DND-41 (cell line): ENCODE measurements at regions not wholly inside any gene's neighbourhood (a gene's known extent, or its start where the extent isn't known, plus 50 kb on each side); places are given as distances from the start of the nearest gene placed in this dataset.
"Not testable (repeated sequence)": the region's sequence is repeated elsewhere in the genome, so short reads cannot be mapped to it uniquely, and the experiment has no call there.

ENCODE experiments used
- ATAC-seq: fragments of 200-7000 bp; cut with Tn5 transposase; 3 replicates; pipeline ENCODE4 v1.9.1; 2021; ENCODE audit warnings: low read depth; ENCODE audit not compliant: insufficient read depth
- DNase-seq: peaks from one replicate; pipeline ENCODE4 v3.0.0-alpha.2; 2020
- H2AFZ ChIP-seq: 2 replicates; pipeline ENCODE4 v1.6.0; 2012; ENCODE audit warnings: low read depth, low read length
- H3K27ac ChIP-seq: 2 replicates; pipeline ENCODE4 v1.5.1; 2012; ENCODE audit warnings: low read length, inconsistent platforms
- H3K27me3 ChIP-seq: fragments of 200-600 bp; sonication (generic); 2 replicates; pipeline ENCODE4 v1.6.0; 2012; ENCODE audit warnings: low read length, mild to moderate bottlenecking, inconsistent platforms; ENCODE audit not compliant: insufficient read depth, poor library complexity
- H3K36me3 ChIP-seq: 2 replicates; pipeline ENCODE4 v1.5.1; 2012; ENCODE audit warnings: low read length, inconsistent platforms; ENCODE audit not compliant: insufficient read depth
- H3K4me1 ChIP-seq: 2 replicates; pipeline ENCODE4 v1.5.1; 2012; ENCODE audit warnings: mild to moderate bottlenecking, low read length; ENCODE audit not compliant: insufficient read depth
- H3K4me2 ChIP-seq: 2 replicates; pipeline ENCODE4 v1.6.0; 2012; ENCODE audit warnings: mild to moderate bottlenecking, moderate library complexity, low read length, inconsistent platforms; ENCODE audit not compliant: insufficient read depth
- H3K4me3 ChIP-seq, 2 experiments: fragments of 200-600 bp in 1 of 2; shearing (Covaris generic) in 1 of 2; 2 replicates each; pipeline ENCODE4 v1.5.1; 2012 to 2016; ENCODE audit warnings: inconsistent platforms in 2 of 2, low read length in 2 of 2, mild to moderate bottlenecking in 2 of 2, low read depth in 1 of 2, moderate library complexity in 1 of 2
- H3K79me2 ChIP-seq: 2 replicates; pipeline ENCODE4 v1.6.0; 2012; ENCODE audit warnings: low read length, inconsistent platforms; ENCODE audit not compliant: insufficient read depth
- H3K9ac ChIP-seq: 2 replicates; pipeline ENCODE4 v1.6.0; 2012; ENCODE audit warnings: low read depth, mild to moderate bottlenecking, inconsistent platforms, low read length, moderate library complexity
- H3K9me3 ChIP-seq: 2 replicates; pipeline ENCODE4 v1.5.1; 2012; ENCODE audit warnings: low read length, moderate library complexity, mild to moderate bottlenecking, inconsistent platforms; ENCODE audit not compliant: insufficient read depth, severe bottlenecking
- H4K20me1 ChIP-seq: 2 replicates; pipeline ENCODE4 v1.6.0; 2012; ENCODE audit warnings: low read length; ENCODE audit not compliant: insufficient read depth
- CTCF ChIP-seq: IDR thresholded peaks from 2 replicates; pipeline ENCODE4 v1.5.1; 2012; ENCODE audit warnings: borderline replicate concordance, low read length, moderate library complexity, mild to moderate bottlenecking; ENCODE audit not compliant: poor library complexity, severe bottlenecking; ENCODE audit errors: extremely low read depth
- EZH2 ChIP-seq: IDR thresholded peaks from 3 replicates; pipeline ENCODE4 v1.6.1; 2012; ENCODE audit warnings: borderline replicate concordance, low read depth, mild to moderate bottlenecking, moderate library complexity, low read length, inconsistent platforms; ENCODE audit not compliant: severe bottlenecking

GRCh38 chr22:25340536-25340935, 121.1 kb downstream of the CRYBB2 start:
- H3K27me3 ChIP-seq, H4K20me1 ChIP-seq, ATAC-seq, H3K27ac ChIP-seq, H2AFZ ChIP-seq, H3K4me2 ChIP-seq, H3K36me3 ChIP-seq, H3K4me3 ChIP-seq, H3K9me3 ChIP-seq, DNase-seq, H3K79me2 ChIP-seq, H3K4me1 ChIP-seq, H3K9ac ChIP-seq: not testable (repeated sequence)

GRCh38 chr22:25344366-25344765, 124.9 kb downstream of the CRYBB2 start:
- not testable (repeated sequence) for H3K9ac ChIP-seq, H3K4me1 ChIP-seq, H2AFZ ChIP-seq, H3K79me2 ChIP-seq, H3K4me3 ChIP-seq, H3K4me2 ChIP-seq, H3K36me3 ChIP-seq, H3K9me3 ChIP-seq, H4K20me1 ChIP-seq, H3K27me3 ChIP-seq, H3K27ac ChIP-seq, ATAC-seq, DNase-seq

- no peaks in the 10 kb centered on the region for H3K79me2 ChIP-seq
- peaks cover 29% of the 10 kb centered on the region for H3K36me3 ChIP-seq
- no peak for TF ChIP-seq EZH2
- TF ChIP-seq CTCF, result no peak
- no peak overlapping the region for H3K4me3 ChIP-seq
- no peak overlapping the region for H3K4me2 ChIP-seq
- H2AFZ ChIP-seq, result no peak overlapping the region
- H3K9ac ChIP-seq, result no peak overlapping the region
- no peaks in the 10 kb centered on the region for H3K4me1 ChIP-seq
- ATAC-seq (no peak), DNase-seq (no peak)
- no peak overlapping the region for H3K27ac ChIP-seq
- H4K20me1 ChIP-seq, result no peaks in the 10 kb centered on the region
- H3K27me3 ChIP-seq, result no peaks in the 10 kb centered on the region
- no peaks in the 10 kb centered on the region for H3K9me3 ChIP-seq
Observed at GRCh38 chr22:25346859-25347751, 127.7 kb downstream of the CRYBB2 start.

- H2AFZ ChIP-seq, result no peak overlapping the region
- H3K9ac ChIP-seq, result no peak overlapping the region
- no peak overlapping the region for H3K27ac ChIP-seq
- no peaks in the 10 kb centered on the region for H3K4me1 ChIP-seq
- peaks cover 34% of the 10 kb centered on the region for H3K36me3 ChIP-seq
- H3K79me2 ChIP-seq, result no peaks in the 10 kb centered on the region
- H3K4me3 ChIP-seq, result no peak overlapping the region
- ATAC-seq (no peak), DNase-seq (no peak)
- H3K9me3 ChIP-seq, result no peaks in the 10 kb centered on the region
- H4K20me1 ChIP-seq, result no peaks in the 10 kb centered on the region
- no peak overlapping the region for H3K4me2 ChIP-seq
- no peak for TF ChIP-seq CTCF
- no peaks in the 10 kb centered on the region for H3K27me3 ChIP-seq
Observed at GRCh38 chr22:25347752-25348102, 128.3 kb downstream of the CRYBB2 start.
